ENCODE measurements at regions not wholly inside any gene's neighbourhood (a gene's known extent, or its start where the extent isn't known, plus 50 kb on each side); places are given as distances from the start of the nearest gene placed in this dataset.
A peak's percentile ranks its signal among the peaks of the same experiment; 100 is the strongest.

GRCh38 chr3:8239095-8239494, 262.5 kb upstream of the LMCD1 start:
- Histone ChIP-seq H3K9me2 (ENCODE audit: insufficient read depth, low read length) (no peaks in the 10 kb centered on the region), H4K20me1 (ENCODE audit: insufficient read depth, low read length) (no peaks in the 10 kb centered on the region), H3K36me3 (ENCODE audit: insufficient read depth, low read length) (no peaks in the 10 kb centered on the region), H3K4me3 (ENCODE audit: low read depth, low read length, poor library complexity, severe bottlenecking) (no peak overlapping the region), H3K79me2 (ENCODE audit: insufficient read depth, low read depth, low read length) (no peaks in the 10 kb centered on the region), H3K27ac (ENCODE audit: low read depth, low read length, poor library complexity, severe bottlenecking) (no peak overlapping the region), H3K9me3 (ENCODE audit: low read length) (no peaks in the 10 kb centered on the region), H2AFZ (ENCODE audit: low read length) (no peak overlapping the region), H3K4me2 (ENCODE audit: low read length) (no peak overlapping the region), H3K4me1 (ENCODE audit: insufficient read depth, low read length, poor library complexity, severe bottlenecking) (no peaks in the 10 kb centered on the region)
- intact Hi-C loops (cut with micrococcal nuclease; ENCODE audit: unreplicated experiment) = no loop called here
- BruUV-seq (replicated peaks) = no TSS peak
- ChIA-PET POLR2A (interaction anchor here (0.6 to 1.0 kb wide), 3 partner anchors 63 to 764 kb away, joined by 3 to 6 read pairs (median 3); no protein-coding TSS in a partner anchor), CTCF (ENCODE audit: unreplicated experiment) (interaction anchor here (0.9 to 1.4 kb wide), 2 partner anchors 9 to 493 kb away, joined by 3 to 6 read pairs; no protein-coding TSS in a partner anchor)
- no peak for DNase-seq (ENCODE audit: low spot score)
- no peak for TF ChIP-seq EZH2phosphoT487 (IDR thresholded peaks at IDR 0.05; ENCODE audit: borderline replicate concordance, low read depth, low read length)
- no peak for TF ChIP-seq CTCF (conservative IDR thresholded peaks at IDR 0.05; ENCODE audit: low read length)

- ChIA-PET CTCF (ENCODE audit: unreplicated experiment) (interaction anchor here (1.4 kb wide), 1 partner anchor 10 kb away, joined by 6 read pairs; no protein-coding TSS in a partner anchor), POLR2A (interaction anchor here (0.8 to 1.0 kb wide), 2 partner anchors 16 to 63 kb away, joined by 3 to 4 read pairs; no protein-coding TSS in a partner anchor)
- peak; percentile 91 for TF ChIP-seq CTCF (conservative IDR thresholded peaks at IDR 0.05; ENCODE audit: low read length)
- TF ChIP-seq EZH2phosphoT487 (IDR thresholded peaks at IDR 0.05; ENCODE audit: borderline replicate concordance, low read depth, low read length) = no peak
- H3K4me3 ChIP-seq (ENCODE audit: low read depth, low read length, poor library complexity, severe bottlenecking) = no peak overlapping the region
- no TSS peak for BruUV-seq (replicated peaks)
- no peak overlapping the region for H3K27ac ChIP-seq (ENCODE audit: low read depth, low read length, poor library complexity, severe bottlenecking)
- no peak overlapping the region for H2AFZ ChIP-seq (ENCODE audit: low read length)
- H3K4me2 ChIP-seq (ENCODE audit: low read length) = no peak overlapping the region
- H3K9me3 ChIP-seq (ENCODE audit: low read length) = no peaks in the 10 kb centered on the region
- no peaks in the 10 kb centered on the region for H3K4me1 ChIP-seq (ENCODE audit: insufficient read depth, low read length, poor library complexity, severe bottlenecking)
- no peaks in the 10 kb centered on the region for H3K79me2 ChIP-seq (ENCODE audit: insufficient read depth, low read depth, low read length)
- no peaks in the 10 kb centered on the region for H3K36me3 ChIP-seq (ENCODE audit: insufficient read depth, low read length)
- H3K9me2 ChIP-seq (ENCODE audit: insufficient read depth, low read length) = no peaks in the 10 kb centered on the region
- DNase-seq (ENCODE audit: low spot score) = peak; percentile 56
- intact Hi-C loops (cut with micrococcal nuclease; ENCODE audit: unreplicated experiment) = no loop called here
- no peaks in the 10 kb centered on the region for H4K20me1 ChIP-seq (ENCODE audit: insufficient read depth, low read length)
These were observed 261.6 kb upstream of the LMCD1 start for GRCh38 chr3:8239718-8240695.

- Histone ChIP-seq H4K20me1 (ENCODE audit: insufficient read depth, low read length) (no peaks in the 10 kb centered on the region), H2AFZ (ENCODE audit: low read length) (no peak overlapping the region), H3K4me2 (ENCODE audit: low read length) (no peak overlapping the region), H3K4me1 (ENCODE audit: insufficient read depth, low read length, poor library complexity, severe bottlenecking) (no peaks in the 10 kb centered on the region), H3K9me2 (ENCODE audit: insufficient read depth, low read length) (no peaks in the 10 kb centered on the region), H3K79me2 (ENCODE audit: insufficient read depth, low read depth, low read length) (no peaks in the 10 kb centered on the region), H3K36me3 (ENCODE audit: insufficient read depth, low read length) (no peaks in the 10 kb centered on the region), H3K9me3 (ENCODE audit: low read length) (no peaks in the 10 kb centered on the region), H3K4me3 (ENCODE audit: low read depth, low read length, poor library complexity, severe bottlenecking) (no peak overlapping the region), H3K27ac (ENCODE audit: low read depth, low read length, poor library complexity, severe bottlenecking) (no peak overlapping the region)
- intact Hi-C loops (cut with micrococcal nuclease; ENCODE audit: unreplicated experiment) = no loop called here
- BruUV-seq (replicated peaks) = no TSS peak
- DNase-seq (ENCODE audit: low spot score) = no peak
- CTCF ChIA-PET (ENCODE audit: unreplicated experiment) = no interaction called here
- TF ChIP-seq EZH2phosphoT487 (IDR thresholded peaks at IDR 0.05; ENCODE audit: borderline replicate concordance, low read depth, low read length) (no peak), CTCF (conservative IDR thresholded peaks at IDR 0.05; ENCODE audit: low read length) (no peak)
- POLR2A ChIA-PET = no interaction called here
These were observed 255.6 kb upstream of the LMCD1 start for GRCh38 chr3:8246070-8246469.

All from OCI-LY7 (cell line).